Neural cell (in vitro differentiated cells): ENCODE measurements at regions not wholly inside any gene's neighbourhood (a gene's known extent, or its start where the extent isn't known, plus 50 kb on each side); places are given as distances from the start of the nearest gene placed in this dataset.

Source experiments
- CTCF ChIP-seq: fragments of 450-650 bp; IDR thresholded peaks from 2 replicates; pipeline ENCODE4 v1.5.1; 2014; ENCODE audit warnings: antibody characterized with exemption, mild to moderate bottlenecking, moderate library complexity; ENCODE audit not compliant: poor library complexity, severe bottlenecking
- EP300 ChIP-seq: fragments of 450-650 bp; conservative IDR thresholded peaks from 2 replicates; pipeline ENCODE4 v1.6.1; 2014; ENCODE audit warnings: antibody characterized with exemption, mild to moderate bottlenecking, moderate library complexity; ENCODE audit not compliant: poor library complexity, severe bottlenecking
- EZH2 ChIP-seq: fragments of 200-600, 300-800 bp; shearing (Covaris generic), sonication (generic); IDR thresholded peaks from 2 replicates; pipeline ENCODE4 v1.6.1; 2014; ENCODE audit warnings: antibody characterized with exemption, low read length, borderline replicate concordance, mild to moderate bottlenecking; ENCODE audit not compliant: insufficient read depth, poor library complexity, severe bottlenecking
- POLR2AphosphoS5 ChIP-seq: IDR thresholded peaks from 2 replicates; pipeline ENCODE4 v1.6.1; 2012
- RAD21 ChIP-seq: fragments of 450-650 bp; conservative IDR thresholded peaks from 2 replicates; pipeline ENCODE4 v1.6.1; 2014; ENCODE audit warnings: antibody characterized with exemption, mild to moderate bottlenecking, moderate library complexity
- REST ChIP-seq: IDR thresholded peaks from 2 replicates; pipeline ENCODE4 v1.6.1; 2012; ENCODE audit warnings: borderline replicate concordance

- TF ChIP-seq CTCF = no peak
- no peak for TF ChIP-seq RAD21
- TF ChIP-seq POLR2AphosphoS5 = no peak
- TF ChIP-seq REST = no peak
- TF ChIP-seq EZH2 = no peak
- no peak for TF ChIP-seq EP300
Observed at GRCh38 chr3:116815321-116815720, 105.7 kb downstream of the TUSC7 start.
